Keratinocyte (primary cell): ENCODE measurements at regions not wholly inside any gene's neighbourhood (a gene's known extent, or its start where the extent isn't known, plus 50 kb on each side); places are given as distances from the start of the nearest gene placed in this dataset.

Experiments used
- CTCF ChIP-seq, 3 experiments: IDR thresholded peaks in 1 of 3; conservative IDR thresholded peaks in 1 of 3; optimal IDR thresholded peaks in 1 of 3; 2 replicates in 2 of 3; 3 replicates in 1 of 3; pipeline versions ENCODE3 to v1.5.1; 2011; ENCODE audit warnings: low read length in 3 of 3, mild to moderate bottlenecking in 3 of 3, moderate library complexity in 2 of 3, control low read depth in 1 of 3, inconsistent platforms in 1 of 3; ENCODE audit not compliant: insufficient read depth in 2 of 3; ENCODE audit errors: extremely low read depth in 1 of 3
- EZH2 ChIP-seq: IDR thresholded peaks from one replicate; pipeline ENCODE4 v1.6.1; 2012; ENCODE audit warnings: inconsistent platforms, mild to moderate bottlenecking, low read length, moderate library complexity

DNA sequence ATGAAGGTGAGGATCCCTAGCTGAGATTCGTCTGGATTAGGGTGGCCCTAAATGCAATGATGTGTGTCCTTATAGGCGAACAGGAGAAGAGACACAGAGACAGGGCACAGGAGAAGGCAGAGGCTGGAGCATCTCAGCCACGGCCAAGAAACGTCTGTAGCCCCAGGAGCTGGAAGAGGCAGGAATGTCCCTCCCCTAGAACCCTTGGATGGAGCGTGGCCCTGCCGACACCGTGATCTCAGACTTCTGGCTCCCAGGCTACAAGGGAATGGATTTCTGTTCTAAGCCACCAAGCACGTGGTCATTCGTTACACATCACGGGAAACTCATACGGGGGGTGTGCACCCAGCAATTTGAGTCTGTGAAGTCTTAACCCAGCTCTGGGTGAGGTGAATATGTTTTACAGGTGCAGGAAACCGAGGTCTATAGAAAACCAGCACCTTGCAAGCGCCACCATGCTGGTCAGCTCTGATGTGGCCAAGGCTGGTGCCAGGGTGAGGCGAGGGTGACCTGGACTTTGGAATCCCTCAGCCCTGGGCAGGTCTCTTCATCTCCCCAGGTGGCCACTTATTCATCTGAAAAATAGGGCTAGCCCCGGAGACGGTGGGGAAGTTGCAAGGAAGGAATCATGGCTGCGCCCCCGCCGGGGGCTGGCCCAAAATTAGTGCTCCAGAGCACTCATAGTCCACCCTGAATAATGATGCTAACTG lies 89.5 kb upstream of the FGF3 start:
- no peak for TF ChIP-seq CTCF (optimal IDR thresholded peaks at IDR 0.05 in 1 of 3, IDR thresholded peaks at IDR 0.05 in 1 of 3, conservative IDR thresholded peaks at IDR 0.05 in 1 of 3; ENCODE audit: extremely low read depth in 1 of 3, insufficient read depth in 2 of 3, low read length in 3 of 3)
- no peak for TF ChIP-seq EZH2
